ENCODE measurements at regions not wholly inside any gene's neighbourhood (a gene's known extent, or its start where the extent isn't known, plus 50 kb on each side); places are given as distances from the start of the nearest gene placed in this dataset.

DNA sequence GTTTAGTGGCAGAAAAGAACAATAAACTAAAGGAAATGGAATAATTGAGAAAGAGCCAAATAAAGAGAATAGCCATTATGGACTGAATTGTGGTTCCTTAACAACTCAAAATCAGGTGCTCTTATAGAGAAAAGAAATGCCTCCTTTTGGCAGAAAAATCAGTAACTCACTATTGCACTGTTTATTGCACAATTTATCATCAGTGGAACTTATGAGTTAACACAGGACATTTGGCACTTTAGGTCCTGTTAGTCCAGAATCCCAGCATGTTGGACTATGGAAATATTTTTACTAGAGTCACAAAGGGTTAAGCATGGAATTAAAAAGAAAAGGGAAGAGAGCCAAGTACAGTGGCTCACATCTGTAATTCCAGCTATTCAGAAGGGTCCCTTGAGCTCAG, 53.8 kb upstream of the JMY start:
- no peak overlapping the region for H3K4me3 ChIP-seq (ENCODE audit: low read depth, low read length)
- no peak for DNase-seq (ENCODE audit: low read depth)
- TF ChIP-seq, protein P1, sequence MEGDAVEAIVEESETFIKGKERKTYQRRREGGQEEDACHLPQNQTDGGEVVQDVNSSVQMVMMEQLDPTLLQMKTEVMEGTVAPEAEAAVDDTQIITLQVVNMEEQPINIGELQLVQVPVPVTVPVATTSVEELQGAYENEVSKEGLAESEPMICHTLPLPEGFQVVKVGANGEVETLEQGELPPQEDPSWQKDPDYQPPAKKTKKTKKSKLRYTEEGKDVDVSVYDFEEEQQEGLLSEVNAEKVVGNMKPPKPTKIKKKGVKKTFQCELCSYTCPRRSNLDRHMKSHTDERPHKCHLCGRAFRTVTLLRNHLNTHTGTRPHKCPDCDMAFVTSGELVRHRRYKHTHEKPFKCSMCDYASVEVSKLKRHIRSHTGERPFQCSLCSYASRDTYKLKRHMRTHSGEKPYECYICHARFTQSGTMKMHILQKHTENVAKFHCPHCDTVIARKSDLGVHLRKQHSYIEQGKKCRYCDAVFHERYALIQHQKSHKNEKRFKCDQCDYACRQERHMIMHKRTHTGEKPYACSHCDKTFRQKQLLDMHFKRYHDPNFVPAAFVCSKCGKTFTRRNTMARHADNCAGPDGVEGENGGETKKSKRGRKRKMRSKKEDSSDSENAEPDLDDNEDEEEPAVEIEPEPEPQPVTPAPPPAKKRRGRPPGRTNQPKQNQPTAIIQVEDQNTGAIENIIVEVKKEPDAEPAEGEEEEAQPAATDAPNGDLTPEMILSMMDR (IDR thresholded peaks at IDR 0.05; ENCODE audit: control insufficient read depth, extremely low read depth, insufficient read depth), result no peak

DNA sequence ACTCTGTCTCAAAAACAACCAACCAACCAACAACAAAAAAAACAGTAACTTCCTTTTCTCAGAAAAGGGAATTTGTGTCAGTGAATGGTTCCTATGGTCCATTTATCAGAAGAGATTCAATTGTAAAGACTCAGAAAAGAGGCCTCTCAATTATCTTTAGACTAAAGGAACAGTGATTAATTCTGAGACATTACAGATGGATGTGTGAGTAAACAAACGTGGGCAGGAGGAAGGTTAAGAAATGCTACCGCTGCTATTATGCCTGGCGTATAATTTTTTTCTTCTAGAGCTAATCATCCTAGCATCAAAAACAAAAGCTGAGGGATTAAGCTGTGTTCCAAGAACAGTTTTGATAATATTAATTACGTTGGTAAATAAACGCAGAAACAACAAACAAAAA, 52.9 kb upstream of the JMY start:
- no peak for DNase-seq (ENCODE audit: low read depth)
- H3K4me3 ChIP-seq (ENCODE audit: low read depth, low read length), result no peak overlapping the region
- TF ChIP-seq, protein P1 (IDR thresholded peaks at IDR 0.05; ENCODE audit: control insufficient read depth, extremely low read depth, insufficient read depth), result no peak

DNA sequence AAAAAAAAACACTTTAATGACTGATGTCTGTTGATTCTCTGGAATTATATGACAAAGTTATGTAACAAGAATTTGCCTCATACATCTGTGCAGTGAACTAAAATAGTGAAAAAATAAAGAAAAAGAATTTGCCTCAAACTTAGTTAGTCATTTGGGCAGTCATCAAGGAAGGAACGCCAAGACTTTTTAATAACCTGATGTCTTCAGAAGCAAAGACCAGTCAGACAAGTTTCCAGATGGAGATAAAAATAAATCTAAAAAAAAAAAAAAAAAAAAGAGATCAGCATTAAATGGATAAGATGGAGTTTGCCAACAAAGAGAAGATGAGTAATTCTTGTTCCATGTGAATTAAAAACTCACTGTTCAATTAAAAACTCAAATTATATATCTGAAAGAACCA, 52.3 kb upstream of the JMY start:
- peak; percentile 80 for DNase-seq (ENCODE audit: low read depth)
- TF ChIP-seq, protein P1 (IDR thresholded peaks at IDR 0.05; ENCODE audit: control insufficient read depth, extremely low read depth, insufficient read depth), result no peak
- no peak overlapping the region for H3K4me3 ChIP-seq (ENCODE audit: low read depth, low read length)

DNA sequence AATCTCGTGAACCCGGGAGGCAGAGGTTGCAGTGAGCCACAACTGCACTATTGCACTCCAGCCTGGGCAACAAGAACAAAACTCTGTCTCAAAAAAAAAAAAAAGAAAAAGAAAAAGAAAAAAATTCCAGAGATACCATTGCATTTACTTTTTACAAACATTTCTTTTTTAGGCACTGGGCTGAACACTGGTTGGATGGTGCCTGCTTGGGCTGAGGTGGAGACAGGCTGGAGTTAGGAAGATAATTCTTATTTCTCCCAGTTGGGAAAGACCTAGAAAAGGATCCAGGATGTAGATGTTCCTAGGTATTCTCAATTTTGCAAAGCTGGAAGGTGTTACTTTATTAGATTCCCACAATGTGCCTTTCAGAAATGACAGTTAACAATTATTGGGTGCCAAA, 49.9 kb upstream of the JMY start:
- TF ChIP-seq, protein P1 (IDR thresholded peaks at IDR 0.05; ENCODE audit: control insufficient read depth, extremely low read depth, insufficient read depth), result no peak
- no peak for DNase-seq (ENCODE audit: low read depth)
- no peak overlapping the region for H3K4me3 ChIP-seq (ENCODE audit: low read depth, low read length)

Measured in LNCaP clone FGC (cell line).